Lower leg skin (tissue), 4 donors: ENCODE measurements at regions not wholly inside any gene's neighbourhood (a gene's known extent, or its start where the extent isn't known, plus 50 kb on each side); places are given as distances from the start of the nearest gene placed in this dataset.
"Not testable (repeated sequence)": the region's sequence is repeated elsewhere in the genome, so short reads cannot be mapped to it uniquely, and the experiment has no call there.

Experiments used
- DNase-seq, 2 donors: peaks; one replicate each; pipeline ENCODE4 v3.0.0-alpha.2; 2019; ENCODE audit warnings: low spot score in 2 of 2
- H3K4me3 ChIP-seq: fragments of 200-600 bp; sonication (generic); 2 replicates; pipeline ENCODE4 v1.5.1; 2017; ENCODE audit warnings: mild to moderate bottlenecking, low read depth; ENCODE audit not compliant: poor library complexity, severe bottlenecking
- POLR2A ChIP-seq, 2 donors: fragments of 450-650 bp; IDR thresholded peaks; one replicate each; pipeline ENCODE4 v1.6.1; 2016 to 2017; ENCODE audit warnings: antibody characterized with exemption in 2 of 2, mild to moderate bottlenecking in 1 of 2, moderate library complexity in 1 of 2
- WGBS, 2 donors: methylation state at CpG; one replicate each; pipeline ENCODE4 v1.1.5; 2018; 5-methylcytosine and 5-hydroxymethylcytosine counted together
- intact Hi-C: fragments of 100-400 bp; cut with DNase I; formaldehyde crosslinking; loops from one replicate; pipeline ENCODE4 v1.15.0; 2023; ENCODE audit warnings: low total_unique reads
- TF ChIP-seq, protein P1 (sequence below), 3 donors: fragments of 450-650 bp; IDR thresholded peaks; one replicate each; pipeline ENCODE4 v1.5.1; 2016; ENCODE audit warnings: antibody characterized with exemption in 3 of 3, mild to moderate bottlenecking in 3 of 3, moderate library complexity in 2 of 3

DNA sequence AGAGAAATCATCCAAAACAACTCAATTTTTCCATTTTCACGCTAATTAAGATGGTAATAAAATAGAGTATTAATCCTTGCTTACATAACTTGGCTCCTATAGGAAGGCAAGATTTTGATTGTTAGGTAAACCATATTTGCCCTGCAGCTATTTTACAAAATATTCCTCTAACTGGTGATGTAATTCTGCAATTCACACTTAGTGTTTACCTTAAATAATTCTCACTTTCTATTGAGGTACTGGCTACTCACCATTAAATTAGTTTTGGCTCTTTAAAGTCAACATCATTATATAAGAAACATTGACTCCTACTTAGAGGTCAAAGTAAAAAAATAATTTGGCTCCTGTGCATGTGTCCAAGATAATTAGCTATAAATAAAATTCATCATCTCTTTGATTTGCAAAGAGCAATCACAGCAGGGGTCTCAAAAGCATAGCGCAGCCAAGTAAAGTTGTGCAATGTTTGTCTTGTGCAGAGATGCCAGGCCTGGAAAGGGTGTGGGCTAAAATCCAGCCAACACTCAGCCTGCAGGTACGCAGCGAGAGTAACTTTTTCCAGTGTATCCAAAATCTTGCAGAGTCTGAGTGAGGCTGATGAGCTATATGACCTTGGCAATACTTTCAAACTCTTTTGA, 501.2 kb downstream of the MMUT start:
- TF ChIP-seq, protein P1, sequence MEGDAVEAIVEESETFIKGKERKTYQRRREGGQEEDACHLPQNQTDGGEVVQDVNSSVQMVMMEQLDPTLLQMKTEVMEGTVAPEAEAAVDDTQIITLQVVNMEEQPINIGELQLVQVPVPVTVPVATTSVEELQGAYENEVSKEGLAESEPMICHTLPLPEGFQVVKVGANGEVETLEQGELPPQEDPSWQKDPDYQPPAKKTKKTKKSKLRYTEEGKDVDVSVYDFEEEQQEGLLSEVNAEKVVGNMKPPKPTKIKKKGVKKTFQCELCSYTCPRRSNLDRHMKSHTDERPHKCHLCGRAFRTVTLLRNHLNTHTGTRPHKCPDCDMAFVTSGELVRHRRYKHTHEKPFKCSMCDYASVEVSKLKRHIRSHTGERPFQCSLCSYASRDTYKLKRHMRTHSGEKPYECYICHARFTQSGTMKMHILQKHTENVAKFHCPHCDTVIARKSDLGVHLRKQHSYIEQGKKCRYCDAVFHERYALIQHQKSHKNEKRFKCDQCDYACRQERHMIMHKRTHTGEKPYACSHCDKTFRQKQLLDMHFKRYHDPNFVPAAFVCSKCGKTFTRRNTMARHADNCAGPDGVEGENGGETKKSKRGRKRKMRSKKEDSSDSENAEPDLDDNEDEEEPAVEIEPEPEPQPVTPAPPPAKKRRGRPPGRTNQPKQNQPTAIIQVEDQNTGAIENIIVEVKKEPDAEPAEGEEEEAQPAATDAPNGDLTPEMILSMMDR (IDR thresholded peaks at IDR 0.05): no peak
- no peak for TF ChIP-seq POLR2A (IDR thresholded peaks at IDR 0.05)
- WGBS, 2 donors: 47 to 52% methylated on average over 4 of the region's 4 CpGs
- intact Hi-C loops: no loop called here
- no peak overlapping the region for H3K4me3 ChIP-seq
- no peak for DNase-seq

DNA sequence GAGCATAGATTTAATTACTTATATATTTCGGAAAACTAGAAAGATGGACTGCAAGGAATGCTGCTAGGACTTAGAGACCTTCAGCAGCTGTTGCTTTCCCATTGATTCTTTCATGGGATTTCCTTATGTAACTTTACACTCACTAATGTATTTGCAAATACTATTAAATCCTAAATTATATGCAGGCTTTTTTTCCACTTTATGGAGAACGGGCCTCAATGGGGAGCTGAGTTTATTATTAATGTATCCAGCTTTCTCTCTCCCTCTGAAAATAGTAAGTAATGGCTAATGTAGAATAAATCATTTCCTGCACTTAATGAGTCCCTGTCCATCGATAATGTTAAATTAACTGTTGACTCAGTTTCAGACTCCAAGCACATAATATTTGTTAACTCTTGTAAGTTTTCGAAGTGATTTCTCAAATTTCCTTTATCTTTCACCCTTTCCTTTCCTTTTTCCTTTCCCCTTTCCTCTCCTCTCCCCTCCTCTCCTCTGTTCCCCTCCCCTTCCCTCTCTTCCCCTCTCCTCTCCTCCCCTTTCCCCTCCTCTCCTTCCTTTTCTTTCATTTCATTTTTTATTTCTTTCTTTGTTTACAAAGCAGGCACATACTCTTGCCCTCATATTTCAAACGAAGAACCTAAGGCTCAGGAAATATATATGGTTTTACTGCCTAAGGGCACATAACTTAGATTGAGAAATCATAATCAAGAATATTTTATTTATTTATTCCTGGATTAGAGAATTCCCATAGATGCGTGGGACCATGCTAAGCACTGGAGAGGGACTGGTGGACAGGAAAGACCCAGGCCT, 503.6 kb downstream of the MMUT start:
- intact Hi-C loops: no loop called here
- no peak overlapping the region for H3K4me3 ChIP-seq
- TF ChIP-seq, protein P1 (IDR thresholded peaks at IDR 0.05): no peak
- TF ChIP-seq POLR2A (IDR thresholded peaks at IDR 0.05): no peak
- 55 to 67% methylated on average over 6 of the region's 6 CpGs for WGBS, 2 donors
- DNase-seq: no peak

DNA sequence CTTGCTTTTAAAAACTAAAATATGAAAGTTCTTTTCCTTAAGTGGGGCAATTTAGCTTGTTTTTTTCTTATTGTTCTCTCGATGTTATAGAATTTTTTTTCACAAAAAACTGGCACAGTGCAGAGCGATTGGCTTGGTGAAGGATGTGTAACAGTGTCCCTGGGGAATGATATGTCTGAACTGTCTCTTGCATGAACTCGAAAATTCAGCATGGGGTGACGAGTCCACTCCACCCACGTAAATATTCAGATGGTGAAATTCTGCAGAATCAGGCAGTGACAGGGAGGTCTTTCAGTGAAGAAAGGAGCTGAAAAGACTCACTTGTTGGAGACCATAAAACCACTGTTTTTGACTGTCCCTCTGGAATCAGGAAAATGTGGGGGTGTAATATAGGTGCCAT, 505.3 kb downstream of the MMUT start:
- 62 to 64% methylated on average over 5 of the region's 5 CpGs for WGBS, 2 donors
- TF ChIP-seq POLR2A (IDR thresholded peaks at IDR 0.05): no peak
- TF ChIP-seq, protein P1 (IDR thresholded peaks at IDR 0.05): no peak
- H3K4me3 ChIP-seq: no peak overlapping the region
- DNase-seq: no peak
- intact Hi-C loops: no loop called here

DNA sequence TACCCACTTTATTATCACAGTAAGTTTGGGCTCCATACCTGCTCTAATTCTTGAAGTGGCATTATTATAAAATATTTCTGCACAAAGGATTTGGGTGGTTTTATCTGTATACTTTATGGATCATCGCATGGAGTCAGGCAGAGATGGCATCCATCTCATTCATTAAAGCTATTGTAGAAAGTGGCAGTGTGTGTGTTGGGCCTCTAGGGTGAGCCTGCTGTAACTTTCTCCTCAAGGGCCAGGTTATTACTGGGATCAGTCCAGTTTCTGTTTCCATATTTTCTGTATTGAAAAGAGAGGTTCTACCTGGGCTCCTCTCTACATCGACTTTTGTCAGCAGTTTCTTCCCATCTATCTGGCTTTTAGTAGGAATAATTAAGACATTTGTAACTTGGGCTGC, 511.1 kb downstream of the MMUT start:
- no peak overlapping the region for H3K4me3 ChIP-seq
- intact Hi-C loops: no loop called here
- 92 to 97% methylated on average over 2 of the region's 2 CpGs for WGBS, 2 donors
- no peak for TF ChIP-seq POLR2A (IDR thresholded peaks at IDR 0.05)
- TF ChIP-seq, protein P1 (IDR thresholded peaks at IDR 0.05): no peak
- no peak for DNase-seq

DNA sequence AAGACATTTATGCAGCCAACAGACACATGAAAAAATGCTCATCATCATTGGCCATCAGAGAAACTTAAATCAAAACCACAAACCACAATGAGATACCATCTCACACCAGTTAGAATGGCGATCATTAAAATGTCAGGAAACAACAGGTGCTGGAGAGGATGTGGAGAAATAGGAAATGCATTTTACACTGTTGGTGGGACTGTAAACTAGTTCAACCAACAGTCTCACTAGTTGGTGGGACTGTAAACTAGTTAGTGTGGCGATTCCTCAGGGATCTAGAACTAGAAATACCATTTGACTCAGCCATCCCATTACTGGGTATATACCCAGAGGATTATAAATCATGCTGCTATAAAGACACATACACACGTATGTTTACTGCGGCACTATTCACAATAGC, 518.8 kb downstream of the MMUT start:
- 80 to 89% methylated on average over 4 of the region's 4 CpGs for WGBS, 2 donors
- H3K4me3 ChIP-seq, intact Hi-C loops, DNase-seq: not testable (repeated sequence)

DNA sequence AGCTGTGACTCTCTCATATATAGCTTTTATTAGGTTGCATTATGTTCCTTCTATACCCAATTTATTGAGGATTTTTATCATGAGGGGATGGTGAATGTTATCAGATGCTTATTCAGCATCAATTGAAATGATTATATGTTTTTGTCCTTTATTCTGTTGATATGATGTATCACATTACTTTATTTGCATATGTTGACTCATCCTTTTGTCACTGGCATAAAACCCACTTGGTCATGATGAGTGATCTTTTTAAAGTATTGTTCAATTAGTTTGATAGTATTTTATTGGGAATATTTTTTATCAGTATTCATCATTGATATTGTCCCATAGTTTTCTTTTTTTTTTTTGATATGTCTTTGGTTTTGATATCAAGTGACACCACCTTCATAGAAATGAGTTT, 529.9 kb downstream of the MMUT start:
- DNase-seq: no peak
- H3K4me3 ChIP-seq: no peak overlapping the region

More for the DNA sequence above, 529.9 kb downstream of the MMUT start:
- intact Hi-C loops: no loop called here
- TF ChIP-seq POLR2A (IDR thresholded peaks at IDR 0.05): no peak
- TF ChIP-seq, protein P1 (IDR thresholded peaks at IDR 0.05): no peak
